HCT116 (cell line): ENCODE measurements at regions not wholly inside any gene's neighbourhood (a gene's known extent, or its start where the extent isn't known, plus 50 kb on each side); places are given as distances from the start of the nearest gene placed in this dataset.

ENCODE experiments used
- ATAC-seq: fragments of 200-7000 bp; cut with Tn5 transposase; 2 replicates; pipeline ENCODE4 v1.9.1; 2020; ENCODE audit warnings: mild to moderate bottlenecking, moderate library complexity
- BruUV-seq: library from RNA; stranded (reverse); fragments of 400-500 nt; replicated peaks from 2 replicates; lab custom pipeline; 2021; lab: Mats Ljungman, UMichigan
- CTCF ChIA-PET: fragments of 300-600 bp; sonication (Branson Sonifier 250); formaldehyde crosslinking; loops from one replicate; lab custom pipeline; 2021; ENCODE audit warnings: antibody characterized with exemption; lab: Charles Lee
- POLR2A ChIA-PET: fragments of 300-600, 350-600 bp; sonication (Branson Sonifier 250); formaldehyde crosslinking; loops from one replicate; lab custom pipeline; 2021; ENCODE audit warnings: antibody characterized with exemption; lab: Charles Lee
- RAD21 ChIA-PET, 2 experiments: fragments of 300-600 bp; sonication (Branson Sonifier 250); formaldehyde crosslinking; loops; one replicate each; lab custom pipeline; 2023; ENCODE audit warnings: low total read pairs in 2 of 2; ENCODE audit not compliant: uncharacterized antibody in 2 of 2, unreplicated experiment in 2 of 2, low non-redundant PET in 1 of 2; lab: Charles Lee
- DNase-seq: peaks from one replicate; pipeline ENCODE4 v3.0.0-alpha.2; 2010; ENCODE audit warnings: low read depth, low spot score
- H2AFZ ChIP-seq: fragments of 200-600 bp; shearing (Covaris generic), sonication (generic); 2 replicates; pipeline ENCODE4 v1.6.1; 2017; ENCODE audit warnings: low read depth, mixed run types, mixed read lengths, antibody characterized with exemption, low read length; ENCODE audit not compliant: poor library complexity, severe bottlenecking
- H3K27ac ChIP-seq: 2 replicates; pipeline ENCODE4 v1.5.1; 2012; ENCODE audit warnings: low read depth, low read length
- H3K27me3 ChIP-seq: fragments of 200-600 bp; sonication (generic); 2 replicates; pipeline ENCODE4 v1.6.1; 2016; ENCODE audit warnings: mixed run types, low read length, mixed read lengths; ENCODE audit not compliant: insufficient read depth
- H3K36me3 ChIP-seq, 2 experiments: fragments of 200-500 bp in 1 of 2; fragments of 200-600 bp in 1 of 2; sonication (Bioruptor generic) in 1 of 2; sonication (generic) in 1 of 2; 2 replicates each; pipeline versions ENCODE4 v1.5.1 to v1.6.1; 2014 to 2016; ENCODE audit warnings: low read length in 2 of 2, inconsistent platforms in 1 of 2, mixed read lengths in 1 of 2, mixed run types in 1 of 2; ENCODE audit not compliant: insufficient read depth in 2 of 2, control insufficient read depth in 1 of 2
- H3K4me1 ChIP-seq, 2 experiments: fragments of 200-600 bp in 1 of 2; sonication (generic) in 1 of 2; 2 replicates each; pipeline versions ENCODE4 v1.5.1 to v1.6.1; 2012 to 2017; ENCODE audit warnings: low read length in 2 of 2, inconsistent platforms in 1 of 2, mild to moderate bottlenecking in 1 of 2, mixed read lengths in 1 of 2, mixed run types in 1 of 2, moderate library complexity in 1 of 2; ENCODE audit not compliant: insufficient read depth in 2 of 2, control insufficient read depth in 1 of 2
- H3K4me2 ChIP-seq: fragments of 200-600 bp; sonication (generic); 2 replicates; pipeline ENCODE4 v1.6.1; 2017; ENCODE audit warnings: mixed run types, low read length, mixed read lengths
- H3K4me3 ChIP-seq, 2 experiments: fragments of 200-600 bp in 1 of 2; sonication (generic) in 1 of 2; replicated peaks in 1 of 2; 2 replicates each; pipeline ENCODE4 v1.5.1; 2011 to 2016; ENCODE audit warnings: low read length in 2 of 2, control low read depth in 1 of 2, low read depth in 1 of 2, mild to moderate bottlenecking in 1 of 2, mixed read lengths in 1 of 2, mixed run types in 1 of 2
- H3K79me2 ChIP-seq: fragments of 200-600 bp; sonication (generic); 2 replicates; pipeline ENCODE4 v1.6.1; 2017; ENCODE audit warnings: mild to moderate bottlenecking, mixed run types, low read length, moderate library complexity, mixed read lengths; ENCODE audit not compliant: insufficient read depth
- H3K9ac ChIP-seq: fragments of 200-600 bp; sonication (generic); 2 replicates; pipeline ENCODE4 v1.6.1; 2016; ENCODE audit warnings: low read length, mixed read lengths
- H3K9me2 ChIP-seq: fragments of 200-600 bp; sonication (generic), shearing (Covaris generic); 2 replicates; pipeline ENCODE4 v1.6.1; 2017; ENCODE audit warnings: mixed run types, mild to moderate bottlenecking, moderate library complexity; ENCODE audit not compliant: insufficient read depth
- H3K9me3 ChIP-seq, 2 experiments: fragments of 200-500 bp in 1 of 2; fragments of 200-600 bp in 1 of 2; sonication (Bioruptor generic) in 1 of 2; sonication (generic) in 1 of 2; 2 replicates each; pipeline ENCODE4 v1.6.1; 2014 to 2017; ENCODE audit warnings: low read length in 2 of 2, mixed read lengths in 2 of 2, inconsistent platforms in 1 of 2, low read depth in 1 of 2, mild to moderate bottlenecking in 1 of 2, mixed run types in 1 of 2, moderate library complexity in 1 of 2; ENCODE audit not compliant: control insufficient read depth in 1 of 2, insufficient read depth in 1 of 2
- H4K20me1 ChIP-seq: fragments of 200-600 bp; sonication (generic), shearing (Covaris generic); 2 replicates; pipeline ENCODE4 v1.6.1; 2017; ENCODE audit warnings: mixed run types, mild to moderate bottlenecking, moderate library complexity; ENCODE audit not compliant: insufficient read depth
- CEBPB ChIP-seq: IDR thresholded peaks from 2 replicates; pipeline ENCODE4 v1.6.1; 2012; ENCODE audit warnings: low read depth
- EGR1 ChIP-seq: IDR thresholded peaks from 2 replicates; pipeline ENCODE4 v1.6.1; 2012; ENCODE audit warnings: low read depth
- EZH2 ChIP-seq: fragments of 200-600 bp; sonication (generic); IDR thresholded peaks from 2 replicates; pipeline ENCODE4 v1.6.1; 2017; ENCODE audit warnings: antibody characterized with exemption, mixed run types
- EZH2phosphoT487 ChIP-seq: fragments of 200-600 bp; IDR thresholded peaks from 2 replicates; pipeline ENCODE4 v1.6.1; 2018; ENCODE audit warnings: antibody characterized with exemption, borderline replicate concordance
- JUND ChIP-seq: IDR thresholded peaks from 2 replicates; pipeline ENCODE4 v1.6.1; 2012
- RAD21 ChIP-seq: IDR thresholded peaks from 2 replicates; pipeline ENCODE4 v1.6.1; 2012; ENCODE audit warnings: low read depth, mild to moderate bottlenecking
- SP1 ChIP-seq: IDR thresholded peaks from 2 replicates; pipeline ENCODE4 v1.6.1; 2012; ENCODE audit warnings: low read depth
- SRF ChIP-seq: IDR thresholded peaks from 2 replicates; pipeline ENCODE4 v1.6.1; 2012; ENCODE audit warnings: low read depth
- YY1 ChIP-seq: IDR thresholded peaks from 2 replicates; pipeline ENCODE4 v1.6.1; 2011; ENCODE audit warnings: low read length, low read depth, moderate library complexity, mild to moderate bottlenecking; ENCODE audit not compliant: insufficient replicate concordance; ENCODE audit errors: extremely low read depth
- ZFX ChIP-seq: fragments of 450-650 bp; IDR thresholded peaks from 2 replicates; pipeline ENCODE4 v1.6.1; 2017
- intact Hi-C: fragments of 100-400 bp; cut with micrococcal nuclease; formaldehyde crosslinking; loops from 2 replicates; pipeline ENCODE4 v1.10.0; 2022
- TF ChIP-seq, protein P1 (sequence below), 3 experiments: fragments of 200-600 bp in 1 of 3; sonication (generic) in 1 of 3; IDR thresholded peaks in 2 of 3; conservative IDR thresholded peaks in 1 of 3; 2 replicates each; pipeline ENCODE4 v1.5.1; 2012 to 2017; ENCODE audit warnings: low read depth in 2 of 3, low read length in 2 of 3, antibody characterized with exemption in 1 of 3, borderline replicate concordance in 1 of 3, control low read depth in 1 of 3, mild to moderate bottlenecking in 1 of 3, mixed read lengths in 1 of 3, mixed run types in 1 of 3, moderate library complexity in 1 of 3; ENCODE audit not compliant: insufficient read depth in 1 of 3
- TF ChIP-seq, protein P2 (sequence below): IDR thresholded peaks from 2 replicates; pipeline ENCODE4 v1.6.1; 2012; ENCODE audit warnings: low read depth

DNA sequence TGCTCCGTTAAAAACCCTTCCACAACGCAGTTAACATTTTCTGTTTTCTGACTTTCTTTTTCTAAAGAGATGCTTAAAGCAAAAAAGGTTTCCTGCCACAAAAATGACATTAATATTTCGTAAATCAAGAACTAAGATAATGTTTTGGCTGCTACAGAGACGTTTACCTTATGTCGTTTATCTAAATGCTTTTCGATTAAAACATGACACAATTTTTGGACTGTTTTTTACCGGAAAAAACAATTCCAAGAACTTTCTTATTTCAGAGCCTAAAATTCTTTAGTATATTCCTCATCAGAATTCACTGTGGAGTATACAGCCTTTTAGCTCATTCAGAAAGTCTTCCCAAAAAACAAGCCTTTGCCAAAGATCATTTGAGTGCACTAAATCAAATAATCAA lies 278.0 kb upstream of the TCF4 start (continued):
- TF ChIP-seq, protein P1, sequence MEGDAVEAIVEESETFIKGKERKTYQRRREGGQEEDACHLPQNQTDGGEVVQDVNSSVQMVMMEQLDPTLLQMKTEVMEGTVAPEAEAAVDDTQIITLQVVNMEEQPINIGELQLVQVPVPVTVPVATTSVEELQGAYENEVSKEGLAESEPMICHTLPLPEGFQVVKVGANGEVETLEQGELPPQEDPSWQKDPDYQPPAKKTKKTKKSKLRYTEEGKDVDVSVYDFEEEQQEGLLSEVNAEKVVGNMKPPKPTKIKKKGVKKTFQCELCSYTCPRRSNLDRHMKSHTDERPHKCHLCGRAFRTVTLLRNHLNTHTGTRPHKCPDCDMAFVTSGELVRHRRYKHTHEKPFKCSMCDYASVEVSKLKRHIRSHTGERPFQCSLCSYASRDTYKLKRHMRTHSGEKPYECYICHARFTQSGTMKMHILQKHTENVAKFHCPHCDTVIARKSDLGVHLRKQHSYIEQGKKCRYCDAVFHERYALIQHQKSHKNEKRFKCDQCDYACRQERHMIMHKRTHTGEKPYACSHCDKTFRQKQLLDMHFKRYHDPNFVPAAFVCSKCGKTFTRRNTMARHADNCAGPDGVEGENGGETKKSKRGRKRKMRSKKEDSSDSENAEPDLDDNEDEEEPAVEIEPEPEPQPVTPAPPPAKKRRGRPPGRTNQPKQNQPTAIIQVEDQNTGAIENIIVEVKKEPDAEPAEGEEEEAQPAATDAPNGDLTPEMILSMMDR (IDR thresholded peaks at IDR 0.05 in 2 of 3, conservative IDR thresholded peaks at IDR 0.05 in 1 of 3; ENCODE audit: borderline replicate concordance in 1 of 3, insufficient read depth in 1 of 3, low read depth in 2 of 3, low read length in 2 of 3), result no peak

DNA sequence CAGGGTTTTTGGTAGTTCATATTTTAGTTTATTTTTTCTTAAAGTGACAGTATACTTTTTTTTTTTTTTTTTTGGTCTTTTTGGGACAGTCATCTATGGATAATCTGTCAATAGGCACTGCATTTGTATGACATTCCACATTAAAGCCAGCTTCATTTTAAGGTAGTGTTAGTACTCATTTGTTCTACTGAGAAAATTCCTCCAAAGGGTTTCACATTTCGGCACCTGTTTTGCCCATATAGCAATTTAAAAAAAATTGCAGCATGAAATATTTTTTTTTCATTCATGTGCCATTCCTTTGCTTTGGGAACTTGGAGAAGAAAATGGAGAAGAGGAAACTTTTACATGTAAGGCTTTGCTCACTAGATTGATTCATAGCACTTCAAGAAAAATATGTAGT lies 276.3 kb upstream of the TCF4 start:
- Histone ChIP-seq H4K20me1 (no peaks in the 10 kb centered on the region; the same call in 1 of the 2 replicates), H3K79me2 (no peaks in the 10 kb centered on the region), H3K4me2 (no peak overlapping the region), H3K36me3 (no peaks in the 10 kb centered on the region), H3K4me3 (no peak overlapping the region), H3K4me1 (no peaks in the 10 kb centered on the region), H3K27ac (no peak overlapping the region), H3K27me3 (no peaks in the 10 kb centered on the region), H2AFZ (no peak overlapping the region), H3K9me3 (peaks cover 0 to 29% of the 10 kb centered on the region in 2 experiments; a peak in 3 of 4 replicates), H3K9ac (no peak overlapping the region), H3K9me2 (no peaks in the 10 kb centered on the region)
- no peak for TF ChIP-seq ZFX
- no peak for TF ChIP-seq EZH2
- no peak for TF ChIP-seq SRF
- TF ChIP-seq, protein P1 (IDR thresholded peaks at IDR 0.05 in 2 of 3, conservative IDR thresholded peaks at IDR 0.05 in 1 of 3; ENCODE audit: borderline replicate concordance in 1 of 3, insufficient read depth in 1 of 3, low read depth in 2 of 3, low read length in 2 of 3), result no peak
- no peak for TF ChIP-seq RAD21
- no peak for TF ChIP-seq SP1
- no peak for TF ChIP-seq JUND
- TF ChIP-seq CEBPB, result no peak
- TF ChIP-seq YY1, result no peak
- no peak for TF ChIP-seq EZH2phosphoT487
- TF ChIP-seq, protein P2, sequence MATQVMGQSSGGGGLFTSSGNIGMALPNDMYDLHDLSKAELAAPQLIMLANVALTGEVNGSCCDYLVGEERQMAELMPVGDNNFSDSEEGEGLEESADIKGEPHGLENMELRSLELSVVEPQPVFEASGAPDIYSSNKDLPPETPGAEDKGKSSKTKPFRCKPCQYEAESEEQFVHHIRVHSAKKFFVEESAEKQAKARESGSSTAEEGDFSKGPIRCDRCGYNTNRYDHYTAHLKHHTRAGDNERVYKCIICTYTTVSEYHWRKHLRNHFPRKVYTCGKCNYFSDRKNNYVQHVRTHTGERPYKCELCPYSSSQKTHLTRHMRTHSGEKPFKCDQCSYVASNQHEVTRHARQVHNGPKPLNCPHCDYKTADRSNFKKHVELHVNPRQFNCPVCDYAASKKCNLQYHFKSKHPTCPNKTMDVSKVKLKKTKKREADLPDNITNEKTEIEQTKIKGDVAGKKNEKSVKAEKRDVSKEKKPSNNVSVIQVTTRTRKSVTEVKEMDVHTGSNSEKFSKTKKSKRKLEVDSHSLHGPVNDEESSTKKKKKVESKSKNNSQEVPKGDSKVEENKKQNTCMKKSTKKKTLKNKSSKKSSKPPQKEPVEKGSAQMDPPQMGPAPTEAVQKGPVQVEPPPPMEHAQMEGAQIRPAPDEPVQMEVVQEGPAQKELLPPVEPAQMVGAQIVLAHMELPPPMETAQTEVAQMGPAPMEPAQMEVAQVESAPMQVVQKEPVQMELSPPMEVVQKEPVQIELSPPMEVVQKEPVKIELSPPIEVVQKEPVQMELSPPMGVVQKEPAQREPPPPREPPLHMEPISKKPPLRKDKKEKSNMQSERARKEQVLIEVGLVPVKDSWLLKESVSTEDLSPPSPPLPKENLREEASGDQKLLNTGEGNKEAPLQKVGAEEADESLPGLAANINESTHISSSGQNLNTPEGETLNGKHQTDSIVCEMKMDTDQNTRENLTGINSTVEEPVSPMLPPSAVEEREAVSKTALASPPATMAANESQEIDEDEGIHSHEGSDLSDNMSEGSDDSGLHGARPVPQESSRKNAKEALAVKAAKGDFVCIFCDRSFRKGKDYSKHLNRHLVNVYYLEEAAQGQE, result no peak
- TF ChIP-seq EGR1, result no peak
- intact Hi-C loops, result no loop called here
- RAD21 ChIA-PET, result no interaction called here
- ATAC-seq (no peak), DNase-seq (no peak)
- CTCF ChIA-PET, result no interaction called here
- no TSS peak for BruUV-seq
- POLR2A ChIA-PET, result no interaction called here
